ENCODE measurements at regions not wholly inside any gene's neighbourhood (a gene's known extent, or its start where the extent isn't known, plus 50 kb on each side); places are given as distances from the start of the nearest gene placed in this dataset.

DNA sequence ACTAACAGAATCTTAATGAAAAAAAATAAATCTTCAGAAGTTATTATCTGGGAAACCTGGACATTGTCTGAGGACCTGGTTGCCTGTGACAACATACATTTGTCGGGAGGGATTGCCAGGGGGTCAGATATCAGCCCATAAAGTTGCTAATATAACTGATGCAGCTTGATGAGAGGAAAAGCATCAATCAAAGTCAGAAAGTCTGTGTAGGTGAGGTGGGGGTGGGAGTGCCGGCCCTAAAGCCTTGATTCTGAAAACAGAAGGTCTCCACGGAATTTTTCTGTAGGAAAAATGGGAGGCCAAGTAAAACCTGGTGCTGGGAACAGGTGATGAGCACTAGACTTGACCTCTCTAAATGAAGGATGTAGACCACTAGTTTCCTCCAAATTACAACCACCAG, 281.8 kb downstream of the FGFR2 start:
- TF ChIP-seq, protein P1, sequence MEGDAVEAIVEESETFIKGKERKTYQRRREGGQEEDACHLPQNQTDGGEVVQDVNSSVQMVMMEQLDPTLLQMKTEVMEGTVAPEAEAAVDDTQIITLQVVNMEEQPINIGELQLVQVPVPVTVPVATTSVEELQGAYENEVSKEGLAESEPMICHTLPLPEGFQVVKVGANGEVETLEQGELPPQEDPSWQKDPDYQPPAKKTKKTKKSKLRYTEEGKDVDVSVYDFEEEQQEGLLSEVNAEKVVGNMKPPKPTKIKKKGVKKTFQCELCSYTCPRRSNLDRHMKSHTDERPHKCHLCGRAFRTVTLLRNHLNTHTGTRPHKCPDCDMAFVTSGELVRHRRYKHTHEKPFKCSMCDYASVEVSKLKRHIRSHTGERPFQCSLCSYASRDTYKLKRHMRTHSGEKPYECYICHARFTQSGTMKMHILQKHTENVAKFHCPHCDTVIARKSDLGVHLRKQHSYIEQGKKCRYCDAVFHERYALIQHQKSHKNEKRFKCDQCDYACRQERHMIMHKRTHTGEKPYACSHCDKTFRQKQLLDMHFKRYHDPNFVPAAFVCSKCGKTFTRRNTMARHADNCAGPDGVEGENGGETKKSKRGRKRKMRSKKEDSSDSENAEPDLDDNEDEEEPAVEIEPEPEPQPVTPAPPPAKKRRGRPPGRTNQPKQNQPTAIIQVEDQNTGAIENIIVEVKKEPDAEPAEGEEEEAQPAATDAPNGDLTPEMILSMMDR (conservative IDR thresholded peaks at IDR 0.05 in 1 of 2, IDR thresholded peaks at IDR 0.05 in 1 of 2; ENCODE audit: extremely low read depth in 1 of 2, insufficient read depth in 1 of 2, low read depth in 1 of 2, low read length in 2 of 2), result no peak
- no peak for TF ChIP-seq EZH2 (IDR thresholded peaks at IDR 0.05; ENCODE audit: borderline replicate concordance, low read length)

All from mammary epithelial cell (primary cell).